Memory B cell (primary cell): ENCODE measurements at regions not wholly inside any gene's neighbourhood (a gene's known extent, or its start where the extent isn't known, plus 50 kb on each side); places are given as distances from the start of the nearest gene placed in this dataset.

Experiments
- ATAC-seq: fragments of 150-1000 bp; cut with Tn5 transposase; 2 replicates; pipeline ENCODE4 v1.10.0; 2021; ENCODE audit warnings: low read depth, mild to moderate bottlenecking, moderate library complexity
- DNase-seq, 2 donors: peaks; one replicate each; pipeline ENCODE4 v3.0.0; 2022; ENCODE audit warnings: low spot score in 2 of 2
- H3K27ac Mint-ChIP-seq: one replicate; pipeline ENCODE4 v1.8.0; 2022; ENCODE audit warnings: mild to moderate bottlenecking, moderate library complexity, mixed read lengths
- H3K27me3 Mint-ChIP-seq: one replicate; pipeline ENCODE4 v1.8.0; 2022; ENCODE audit warnings: mixed read lengths
- H3K36me3 Mint-ChIP-seq: one replicate; pipeline ENCODE4 v1.8.0; 2022; ENCODE audit warnings: mild to moderate bottlenecking, mixed read lengths
- H3K4me1 Mint-ChIP-seq: one replicate; pipeline ENCODE4 v1.8.0; 2022; ENCODE audit warnings: mixed read lengths
- H3K4me3 Mint-ChIP-seq: one replicate; pipeline ENCODE4 v1.8.0; 2022; ENCODE audit warnings: mild to moderate bottlenecking, moderate library complexity, mixed read lengths
- H3K9me3 Mint-ChIP-seq: one replicate; pipeline ENCODE4 v1.8.0; 2022; ENCODE audit warnings: mixed read lengths

DNA sequence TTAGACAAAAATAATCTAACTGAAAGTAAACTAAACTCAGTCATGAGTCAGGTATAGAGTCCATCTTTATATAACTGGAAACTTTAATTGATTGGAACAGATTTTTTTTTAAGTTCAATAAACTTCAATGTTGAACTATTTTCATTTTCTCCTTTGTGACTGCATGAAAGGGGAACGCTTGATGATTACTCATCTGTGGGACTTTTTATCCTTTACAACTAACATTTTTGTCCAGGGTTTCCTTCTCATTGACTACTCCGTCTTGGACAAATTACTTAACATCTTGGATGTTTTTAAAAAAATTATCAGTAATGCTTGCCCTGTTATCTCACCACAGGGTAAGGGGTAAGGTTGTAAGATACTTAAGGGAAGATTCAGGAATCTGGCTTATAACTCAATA lies 1658.4 kb downstream of the MAT2B start:
- no peak for DNase-seq
- H3K27ac Mint-ChIP-seq: no peak overlapping the region
- ATAC-seq: no peak
- no peaks in the 10 kb centered on the region for H3K36me3 Mint-ChIP-seq
- no peak overlapping the region for H3K4me3 Mint-ChIP-seq
- H3K9me3 Mint-ChIP-seq: peaks cover 2% of the 10 kb centered on the region
- no peaks in the 10 kb centered on the region for H3K27me3 Mint-ChIP-seq
- peaks cover 2% of the 10 kb centered on the region for H3K4me1 Mint-ChIP-seq

DNA sequence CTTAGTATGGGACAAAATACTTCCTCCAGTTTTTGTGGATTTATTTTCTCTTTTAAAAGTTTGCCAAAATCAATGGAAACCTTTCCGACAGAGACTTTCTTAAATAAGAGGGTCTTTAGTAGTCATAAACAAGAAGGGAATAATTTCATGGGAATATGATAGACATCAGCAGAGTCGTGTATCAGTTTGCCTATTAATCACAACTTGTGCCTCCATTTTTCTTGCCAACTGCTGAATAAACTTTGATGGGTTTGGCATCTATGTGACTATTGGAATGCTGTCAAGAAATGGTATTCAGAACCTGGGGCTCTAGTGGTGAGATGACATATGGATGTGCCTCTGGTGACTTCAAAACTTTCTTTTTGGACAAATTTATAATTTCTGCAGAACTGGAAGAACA lies 1668.2 kb downstream of the MAT2B start:
- no peaks in the 10 kb centered on the region for H3K27me3 Mint-ChIP-seq
- H3K9me3 Mint-ChIP-seq: peaks cover 5% of the 10 kb centered on the region
- no peaks in the 10 kb centered on the region for H3K4me1 Mint-ChIP-seq
- H3K4me3 Mint-ChIP-seq: no peak overlapping the region
- no peaks in the 10 kb centered on the region for H3K36me3 Mint-ChIP-seq
- ATAC-seq: no peak
- no peak overlapping the region for H3K27ac Mint-ChIP-seq
- no peak for DNase-seq

DNA sequence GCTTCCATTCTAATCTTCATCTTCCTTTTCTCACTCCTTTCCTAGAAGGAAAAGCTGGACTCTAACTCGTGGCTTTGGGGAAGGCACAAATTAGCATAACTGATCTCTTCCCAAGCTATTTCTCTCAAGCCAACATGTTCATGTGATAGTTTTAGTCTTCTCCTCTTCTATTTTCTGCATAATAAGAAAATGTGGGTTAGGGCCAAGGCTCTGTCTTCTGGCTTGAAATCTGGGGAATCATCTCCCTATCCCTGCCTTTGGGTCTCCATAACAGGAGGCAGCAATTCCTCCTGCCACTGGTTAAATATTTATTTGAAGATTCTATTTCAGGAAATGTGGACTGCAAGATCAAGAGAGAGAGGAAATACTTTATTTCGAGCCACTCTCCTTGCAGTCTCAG lies 1669.6 kb downstream of the MAT2B start:
- Mint-ChIP-seq H3K27ac (no peak overlapping the region), H3K36me3 (no peaks in the 10 kb centered on the region), H3K27me3 (no peaks in the 10 kb centered on the region), H3K9me3 (peaks cover 5% of the 10 kb centered on the region), H3K4me1 (no peaks in the 10 kb centered on the region), H3K4me3 (no peak overlapping the region)
- ATAC-seq (no peak), DNase-seq (no peak)

DNA sequence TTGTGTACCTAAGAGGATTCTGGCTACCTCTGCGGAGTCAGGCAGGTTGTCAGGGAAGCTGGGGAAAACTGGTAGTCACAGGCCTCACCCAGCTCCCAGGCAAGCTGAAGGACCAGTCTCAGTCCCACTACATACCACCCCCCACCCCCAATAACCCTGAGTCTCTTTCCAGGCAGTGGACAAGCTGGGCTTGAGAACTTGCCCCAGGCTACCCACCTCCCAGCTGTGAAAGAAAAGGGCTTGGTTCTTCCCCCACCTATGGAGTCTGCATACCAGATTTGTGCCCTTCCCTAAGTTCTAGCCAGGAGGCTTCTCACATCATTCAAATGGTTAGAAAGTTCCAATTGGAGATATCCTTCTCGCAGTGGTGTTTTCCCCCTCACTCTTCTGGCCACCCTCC lies 1678.8 kb downstream of the MAT2B start:
- Mint-ChIP-seq H3K27me3 (peaks cover 2% of the 10 kb centered on the region), H3K4me1 (no peaks in the 10 kb centered on the region), H3K27ac (no peak overlapping the region), H3K9me3 (peaks cover 2% of the 10 kb centered on the region), H3K4me3 (no peak overlapping the region), H3K36me3 (no peaks in the 10 kb centered on the region)
- DNase-seq (no peak), ATAC-seq (no peak)

DNA sequence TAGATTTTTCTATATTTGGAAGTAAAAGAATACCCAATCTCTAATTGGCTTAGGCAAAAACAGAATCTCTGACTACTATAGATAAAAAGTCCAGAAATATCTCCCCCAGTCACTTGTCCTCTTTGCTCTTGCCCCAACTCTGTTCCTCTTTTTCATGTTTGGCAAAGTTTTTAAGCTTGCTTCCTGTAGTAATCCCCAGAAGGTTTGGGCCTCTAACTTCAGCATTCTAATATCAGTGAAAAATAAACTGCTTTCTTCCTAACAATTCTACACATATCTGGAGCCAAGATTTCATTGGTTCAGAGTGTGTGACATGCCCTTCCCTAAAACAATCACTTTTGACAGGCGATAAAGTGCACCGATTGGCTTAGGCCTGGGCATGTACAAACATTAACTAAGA lies 1680.3 kb downstream of the MAT2B start:
- H3K36me3 Mint-ChIP-seq: no peaks in the 10 kb centered on the region

DNA sequence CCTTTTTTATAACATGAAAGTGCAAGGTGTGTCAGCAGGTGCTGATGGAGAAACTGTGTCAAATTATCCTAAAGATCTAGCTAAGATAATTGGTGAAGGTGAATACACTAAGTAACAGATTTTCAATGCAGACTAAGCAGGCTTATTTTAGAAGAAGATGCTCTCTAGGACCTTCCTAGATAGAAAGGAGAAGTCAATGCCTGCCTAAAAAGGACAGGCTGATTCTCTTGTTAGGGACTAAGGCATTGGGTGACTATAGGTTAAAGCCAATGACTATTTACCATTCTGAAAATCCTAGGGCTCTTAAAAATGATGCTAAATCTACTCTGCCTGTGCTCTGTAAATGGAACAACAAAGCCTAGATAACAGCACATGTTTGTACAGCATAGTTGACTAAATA lies 1682.4 kb downstream of the MAT2B start:
- no peak for DNase-seq
- H3K27me3 Mint-ChIP-seq: peaks cover 2% of the 10 kb centered on the region
- no peaks in the 10 kb centered on the region for H3K9me3 Mint-ChIP-seq
- no peak for ATAC-seq
- no peak overlapping the region for H3K27ac Mint-ChIP-seq
- H3K36me3 Mint-ChIP-seq: no peaks in the 10 kb centered on the region
- no peaks in the 10 kb centered on the region for H3K4me1 Mint-ChIP-seq
- H3K4me3 Mint-ChIP-seq: no peak overlapping the region

More for the DNA sequence above, 1680.3 kb downstream of the MAT2B start:
- DNase-seq (no peak), ATAC-seq (no peak)
- Mint-ChIP-seq H3K4me1 (no peaks in the 10 kb centered on the region), H3K27me3 (peaks cover 2% of the 10 kb centered on the region), H3K9me3 (peaks cover under 1% of the 10 kb centered on the region), H3K4me3 (no peak overlapping the region), H3K27ac (no peak overlapping the region)

DNA sequence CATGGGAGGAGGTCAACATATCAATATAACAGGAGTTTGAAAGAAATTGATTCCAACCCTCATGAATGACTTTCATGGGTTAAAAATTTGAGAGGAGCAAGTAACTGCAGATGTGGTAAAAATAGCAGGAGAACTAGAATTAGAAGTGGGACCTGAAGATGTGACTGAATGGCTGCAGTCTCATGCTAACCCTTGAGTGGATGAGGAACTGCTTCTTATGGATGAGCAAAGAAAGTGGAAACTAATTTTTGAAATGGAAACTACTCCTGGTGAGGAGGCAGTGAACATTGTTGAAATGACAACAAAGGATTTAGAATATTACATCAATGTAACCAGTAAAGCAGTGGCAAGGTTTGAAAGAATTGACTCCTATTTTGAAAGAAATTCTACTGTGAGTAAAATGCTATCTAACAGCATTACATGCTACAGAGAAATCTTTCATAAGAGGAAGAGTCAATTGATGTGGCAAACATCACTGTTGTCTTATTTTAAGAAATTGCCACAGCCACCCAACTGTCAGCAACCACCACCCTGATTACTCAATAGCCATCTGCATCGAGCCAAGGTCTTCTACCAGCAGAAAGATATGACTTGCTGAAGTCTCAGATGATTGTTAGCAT lies 1683.2 kb downstream of the MAT2B start:
- H3K4me3 Mint-ChIP-seq: no peak overlapping the region
- no peaks in the 10 kb centered on the region for H3K9me3 Mint-ChIP-seq
- H3K27ac Mint-ChIP-seq: no peak overlapping the region
- peaks cover 2% of the 10 kb centered on the region for H3K27me3 Mint-ChIP-seq
- H3K36me3 Mint-ChIP-seq: no peaks in the 10 kb centered on the region
- DNase-seq (no peak), ATAC-seq (no peak)
- no peaks in the 10 kb centered on the region for H3K4me1 Mint-ChIP-seq

DNA sequence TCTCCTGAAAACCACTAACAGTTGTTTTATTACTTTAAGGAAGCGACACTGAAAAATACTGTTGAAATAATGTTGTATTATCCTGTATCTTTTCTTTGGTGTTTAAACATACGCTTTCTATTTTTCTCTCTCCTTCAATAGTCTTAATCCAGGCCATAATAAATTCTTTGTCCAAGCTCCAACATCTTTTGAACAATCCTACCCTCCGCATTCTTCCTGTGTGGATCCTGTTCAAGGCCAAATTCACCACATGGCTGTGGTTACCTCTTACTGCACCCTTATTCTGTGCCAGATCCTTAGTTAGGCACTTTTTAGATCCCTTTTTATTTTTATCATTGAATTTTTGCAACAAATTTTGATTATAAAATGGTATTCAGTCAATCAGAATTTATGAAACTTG lies 1691.5 kb downstream of the MAT2B start:
- DNase-seq (no peak), ATAC-seq (no peak)
- Mint-ChIP-seq H3K9me3 (no peaks in the 10 kb centered on the region), H3K27ac (no peak overlapping the region), H3K4me1 (no peaks in the 10 kb centered on the region), H3K27me3 (no peaks in the 10 kb centered on the region), H3K4me3 (no peak overlapping the region), H3K36me3 (no peaks in the 10 kb centered on the region)

DNA sequence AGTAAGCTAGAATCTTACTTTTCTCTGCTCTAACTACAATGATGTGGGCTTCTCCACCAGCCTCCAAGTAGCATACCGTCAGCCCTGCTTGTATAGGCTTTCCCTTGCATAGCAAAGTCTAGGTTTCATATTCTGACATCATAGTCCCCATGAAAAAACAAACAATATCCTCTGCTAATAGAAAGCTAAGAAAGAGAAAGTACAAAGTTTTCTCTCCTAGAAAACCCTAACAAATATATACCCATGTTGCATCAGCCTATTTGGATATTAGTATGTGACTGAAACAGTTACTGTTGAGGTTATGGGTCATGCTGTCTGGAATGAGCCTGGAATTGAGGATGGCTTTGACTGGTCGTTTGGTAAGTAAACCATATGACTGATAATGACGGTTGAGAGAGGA lies 1696.0 kb downstream of the MAT2B start:
- H3K27ac Mint-ChIP-seq: no peak overlapping the region
- no peak overlapping the region for H3K4me3 Mint-ChIP-seq
- H3K4me1 Mint-ChIP-seq: no peaks in the 10 kb centered on the region
- H3K27me3 Mint-ChIP-seq: no peaks in the 10 kb centered on the region
- no peak for DNase-seq
- ATAC-seq: no peak
- no peaks in the 10 kb centered on the region for H3K9me3 Mint-ChIP-seq
- no peaks in the 10 kb centered on the region for H3K36me3 Mint-ChIP-seq

DNA sequence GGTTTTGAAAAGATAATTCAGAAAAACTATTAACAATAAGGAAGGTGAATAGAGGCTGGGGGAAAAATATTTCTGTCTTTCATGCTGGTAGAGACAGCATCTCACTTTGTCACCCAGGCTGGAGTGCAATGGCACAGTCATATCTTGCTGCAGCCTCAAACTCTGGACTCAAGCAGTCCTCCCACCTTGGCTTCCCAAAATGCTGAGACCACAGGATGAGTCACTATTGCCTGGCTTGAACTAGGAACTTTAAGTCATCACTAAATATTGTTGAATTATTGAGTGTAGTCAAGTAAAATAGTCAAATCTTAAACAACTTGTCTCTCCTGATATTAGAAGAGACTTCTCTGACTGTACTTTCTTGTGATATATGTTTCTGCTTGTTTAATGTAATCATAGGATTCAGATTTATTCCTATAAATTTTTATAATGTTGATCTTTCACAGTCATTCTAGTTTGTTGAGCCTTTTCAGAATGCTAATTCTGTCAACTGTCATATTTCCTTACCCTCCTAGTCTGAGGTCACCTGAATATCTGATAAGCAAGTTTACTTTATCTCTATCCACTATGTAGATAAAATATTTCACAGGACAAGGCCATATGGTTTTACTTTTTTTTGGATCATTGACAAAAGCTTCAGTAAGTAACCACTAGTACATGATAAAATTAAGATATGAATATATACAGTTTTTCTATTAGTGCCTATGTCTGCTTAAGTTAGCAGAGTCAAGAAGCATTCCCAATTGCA lies 1696.5 kb downstream of the MAT2B start:
- no peak for DNase-seq
- Mint-ChIP-seq H3K9me3 (no peaks in the 10 kb centered on the region), H3K27ac (no peak overlapping the region), H3K4me3 (no peak overlapping the region), H3K4me1 (no peaks in the 10 kb centered on the region), H3K27me3 (no peaks in the 10 kb centered on the region), H3K36me3 (no peaks in the 10 kb centered on the region)
- ATAC-seq: no peak

DNA sequence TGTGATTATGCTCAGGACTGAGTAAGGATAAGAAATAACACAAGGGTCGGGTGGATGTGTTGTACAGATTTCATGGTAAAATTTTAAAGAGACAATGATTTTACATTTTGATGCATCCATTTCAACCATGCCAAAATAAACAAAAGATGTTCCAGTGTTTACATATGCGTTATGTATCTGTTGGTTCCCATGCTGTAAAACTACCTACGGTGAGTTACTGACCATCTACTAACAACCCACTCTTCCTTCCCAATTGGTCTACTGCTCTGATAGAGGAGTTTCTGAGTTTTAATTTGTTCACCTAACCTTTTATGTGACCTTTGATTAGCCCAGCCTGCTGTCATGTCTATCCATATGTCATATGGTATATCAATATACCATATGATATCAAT lies 1697.1 kb downstream of the MAT2B start:
- DNase-seq (no peak), ATAC-seq (no peak)
- Mint-ChIP-seq H3K4me3 (no peak overlapping the region), H3K27ac (no peak overlapping the region), H3K4me1 (no peaks in the 10 kb centered on the region), H3K36me3 (no peaks in the 10 kb centered on the region), H3K9me3 (no peaks in the 10 kb centered on the region), H3K27me3 (no peaks in the 10 kb centered on the region)

DNA sequence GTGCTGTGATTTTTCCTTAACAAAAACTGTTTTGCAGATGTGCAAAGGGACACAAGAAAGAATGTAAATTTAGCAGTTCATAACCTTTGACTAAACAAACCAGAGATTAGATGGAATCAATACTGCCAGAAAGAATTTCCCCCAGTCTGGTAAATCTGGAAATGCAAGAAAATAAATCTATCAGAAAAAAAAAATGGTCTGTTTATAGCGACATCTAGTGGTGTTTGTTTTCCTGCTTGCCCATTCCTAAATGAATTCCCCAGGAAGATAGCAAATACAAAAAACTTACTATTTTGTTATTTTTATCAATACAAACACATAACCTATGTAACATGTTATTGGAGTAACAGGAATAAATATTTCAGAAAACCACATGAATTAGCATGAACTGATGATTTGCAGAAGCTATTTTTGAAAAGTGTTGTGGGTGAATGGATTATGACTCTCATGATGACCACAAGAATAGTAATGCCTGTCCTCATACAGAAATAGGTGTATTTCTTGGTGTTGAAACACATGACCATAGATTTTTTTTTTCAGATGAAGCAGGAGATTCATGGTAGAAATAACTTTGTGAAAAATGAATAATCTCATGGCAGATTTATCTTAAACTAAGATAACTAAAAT lies 1703.8 kb downstream of the MAT2B start:
- DNase-seq (peak in 1 of 2 donors; percentile 2), ATAC-seq (no peak)
- no peaks in the 10 kb centered on the region for H3K27me3 Mint-ChIP-seq
- no peak overlapping the region for H3K4me3 Mint-ChIP-seq
- H3K36me3 Mint-ChIP-seq: no peaks in the 10 kb centered on the region
- no peak overlapping the region for H3K27ac Mint-ChIP-seq
- no peaks in the 10 kb centered on the region for H3K9me3 Mint-ChIP-seq
- no peaks in the 10 kb centered on the region for H3K4me1 Mint-ChIP-seq

DNA sequence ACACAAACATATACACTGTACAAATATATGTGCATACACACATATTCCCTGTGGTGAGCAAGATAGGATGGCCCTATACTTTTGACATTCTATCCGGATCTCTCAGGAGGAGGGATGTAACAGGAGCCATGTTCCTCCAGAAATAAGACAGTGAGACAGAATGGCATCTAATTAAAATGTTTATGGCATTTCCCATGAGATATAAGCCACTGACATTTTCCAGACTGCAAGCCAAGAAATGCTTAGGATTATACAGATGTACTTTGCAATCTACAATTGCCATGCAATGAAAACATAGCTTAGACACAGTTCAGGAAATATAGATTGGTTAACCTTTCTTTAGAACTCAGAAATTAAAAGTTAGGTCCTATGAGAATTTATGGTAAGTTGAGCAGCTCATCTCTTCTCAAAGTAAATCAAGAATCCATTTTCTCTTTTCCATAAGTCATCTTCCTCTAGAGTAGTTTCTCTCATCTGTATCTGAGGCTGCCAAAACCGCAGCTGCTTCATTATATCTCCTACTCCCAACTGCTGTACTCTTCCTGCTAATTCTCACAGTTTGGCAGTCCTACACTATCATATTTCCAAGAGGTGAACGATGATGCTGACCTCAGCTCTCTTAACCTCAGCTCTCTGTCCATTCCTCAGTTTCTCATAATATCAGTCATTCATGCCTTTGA lies 1719.1 kb downstream of the MAT2B start:
- ATAC-seq (no peak), DNase-seq (no peak)
- Mint-ChIP-seq H3K9me3 (no peaks in the 10 kb centered on the region), H3K36me3 (no peaks in the 10 kb centered on the region), H3K27me3 (no peaks in the 10 kb centered on the region), H3K4me3 (no peak overlapping the region), H3K27ac (no peak overlapping the region), H3K4me1 (no peaks in the 10 kb centered on the region)

DNA sequence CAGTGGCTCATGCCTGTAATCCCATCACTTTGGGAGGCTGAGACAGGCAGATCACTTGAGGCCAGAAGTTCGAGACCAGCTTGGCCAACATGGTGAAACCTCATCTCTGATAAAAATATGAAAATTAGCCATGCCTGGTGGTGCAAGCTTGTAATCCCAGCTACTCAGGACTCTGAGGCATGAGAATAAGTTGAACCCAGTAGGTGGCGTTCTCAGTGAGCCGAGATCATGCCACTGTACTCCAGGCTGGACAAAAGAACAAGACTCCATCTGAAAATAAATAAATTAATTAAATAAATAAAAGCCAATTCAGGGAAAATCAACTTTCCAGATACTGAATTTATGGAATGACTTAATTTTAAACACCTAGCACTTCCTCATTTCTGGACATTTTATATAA lies 1722.1 kb downstream of the MAT2B start:
- H3K9me3 Mint-ChIP-seq: no peaks in the 10 kb centered on the region
- no peaks in the 10 kb centered on the region for H3K36me3 Mint-ChIP-seq
- H3K27me3 Mint-ChIP-seq: no peaks in the 10 kb centered on the region
- no peaks in the 10 kb centered on the region for H3K4me1 Mint-ChIP-seq
- H3K4me3 Mint-ChIP-seq: no peak overlapping the region
- DNase-seq: no peak
- H3K27ac Mint-ChIP-seq: no peak overlapping the region
- no peak for ATAC-seq
